ENCODE measurements at regions not wholly inside any gene's neighbourhood (a gene's known extent, or its start where the extent isn't known, plus 50 kb on each side); places are given as distances from the start of the nearest gene placed in this dataset.
A peak's percentile ranks its signal among the peaks of the same experiment; 100 is the strongest.

DNA sequence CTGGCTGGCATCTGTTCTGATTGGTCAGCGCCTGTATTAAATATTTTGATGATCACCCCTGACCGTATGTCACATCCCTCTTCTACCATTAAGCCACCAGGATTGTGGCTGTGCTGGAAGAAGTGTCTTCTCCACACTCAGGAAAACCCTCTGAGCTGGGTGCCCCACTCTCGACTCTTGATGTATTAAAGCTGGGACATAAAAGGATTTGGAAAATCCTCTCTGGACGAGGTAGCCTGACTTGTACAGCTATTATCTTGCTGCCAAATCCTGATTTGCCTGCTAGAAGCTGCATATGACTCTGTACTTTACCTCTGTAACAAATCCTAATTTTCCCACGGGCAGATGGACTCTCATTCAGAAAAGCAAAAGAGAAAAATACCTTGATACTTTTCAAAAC lies 161.0 kb downstream of the SLC28A3 start:
- no peak for DNase-seq

DNA sequence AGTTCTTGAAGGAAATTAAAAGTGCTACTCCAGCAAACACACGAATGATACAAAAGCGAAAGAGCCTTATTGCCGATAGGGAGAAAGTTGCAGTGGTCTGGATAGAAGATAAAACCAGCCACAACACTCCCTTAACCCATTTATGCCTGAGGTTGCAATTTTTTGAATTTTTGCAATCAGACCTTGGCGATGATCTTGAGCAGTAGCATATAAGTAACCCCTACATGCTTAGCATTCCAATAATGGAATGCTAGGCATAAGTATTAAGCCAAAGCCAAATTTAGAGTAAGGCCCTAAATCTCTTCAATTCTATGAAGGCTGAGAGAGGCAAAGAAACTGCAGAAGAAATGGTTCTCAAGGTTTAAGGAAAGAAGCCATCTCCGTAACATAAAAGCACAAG lies 153.5 kb downstream of the SLC28A3 start:
- no peak for DNase-seq

DNA sequence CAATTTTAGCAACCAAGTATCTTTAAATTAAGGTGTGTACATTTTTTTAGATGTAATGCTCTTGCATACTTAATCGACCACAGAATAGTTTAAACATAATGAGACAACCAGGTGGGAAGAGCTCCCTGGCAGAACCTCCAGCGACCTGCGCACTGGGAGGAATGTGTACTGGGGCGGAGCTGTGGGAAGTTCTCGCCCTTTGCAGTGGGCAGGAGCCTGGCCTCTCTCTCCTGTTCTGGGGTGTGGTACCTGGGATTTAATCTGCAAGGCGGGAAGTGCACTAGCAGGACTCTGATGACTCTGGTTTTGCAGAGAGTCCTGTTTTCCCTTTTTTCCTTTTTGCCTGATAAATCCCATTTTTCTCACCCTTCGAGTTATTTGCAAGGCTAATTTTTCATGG lies 150.7 kb downstream of the SLC28A3 start:
- peak in 1 of 2 experiments; percentile 27 for DNase-seq

GRCh38 chr9:84190411-84190810 lies 150.1 kb downstream of the SLC28A3 start:
- DNase-seq = peak; percentile 35 to 68

GRCh38 chr9:84206801-84207370 lies 133.7 kb downstream of the SLC28A3 start:
- no peak for DNase-seq

- no peak for DNase-seq
Measured at GRCh38 chr9:84207491-84207951, 133.0 kb downstream of the SLC28A3 start.

GRCh38 chr9:84212246-84212645 lies 128.3 kb downstream of the SLC28A3 start:
- no peak for DNase-seq

GRCh38 chr9:84212982-84213381 lies 127.6 kb downstream of the SLC28A3 start:
- DNase-seq = no peak

DNA sequence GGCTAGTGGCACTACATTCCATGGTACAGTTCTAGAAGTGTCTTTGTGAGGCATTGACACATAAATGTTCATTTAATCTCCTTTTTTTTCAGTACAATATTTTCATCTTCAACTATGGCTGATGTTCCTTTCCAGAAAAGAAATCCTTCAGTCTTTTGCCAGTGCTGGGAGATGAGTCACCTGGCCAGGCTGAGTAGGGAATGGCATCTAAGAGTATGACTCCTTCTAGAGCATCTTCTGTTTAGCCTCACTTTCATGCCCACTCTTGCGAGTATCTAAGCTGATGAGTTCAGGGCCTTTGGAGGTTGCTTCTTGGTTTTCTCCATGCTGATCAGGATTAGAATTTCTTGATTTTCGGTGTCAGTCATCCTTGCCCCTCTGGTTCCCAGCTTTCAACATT lies 124.4 kb downstream of the SLC28A3 start:
- no peak for DNase-seq

- DNase-seq = no peak
Measured at GRCh38 chr9:84218322-84218721, 122.2 kb downstream of the SLC28A3 start.

- no peak for DNase-seq
Measured at GRCh38 chr9:84224246-84224645, 116.3 kb downstream of the SLC28A3 start.
